ENCODE measurements at regions not wholly inside any gene's neighbourhood (a gene's known extent, or its start where the extent isn't known, plus 50 kb on each side); places are given as distances from the start of the nearest gene placed in this dataset.
A peak's percentile ranks its signal among the peaks of the same experiment; 100 is the strongest.

DNA sequence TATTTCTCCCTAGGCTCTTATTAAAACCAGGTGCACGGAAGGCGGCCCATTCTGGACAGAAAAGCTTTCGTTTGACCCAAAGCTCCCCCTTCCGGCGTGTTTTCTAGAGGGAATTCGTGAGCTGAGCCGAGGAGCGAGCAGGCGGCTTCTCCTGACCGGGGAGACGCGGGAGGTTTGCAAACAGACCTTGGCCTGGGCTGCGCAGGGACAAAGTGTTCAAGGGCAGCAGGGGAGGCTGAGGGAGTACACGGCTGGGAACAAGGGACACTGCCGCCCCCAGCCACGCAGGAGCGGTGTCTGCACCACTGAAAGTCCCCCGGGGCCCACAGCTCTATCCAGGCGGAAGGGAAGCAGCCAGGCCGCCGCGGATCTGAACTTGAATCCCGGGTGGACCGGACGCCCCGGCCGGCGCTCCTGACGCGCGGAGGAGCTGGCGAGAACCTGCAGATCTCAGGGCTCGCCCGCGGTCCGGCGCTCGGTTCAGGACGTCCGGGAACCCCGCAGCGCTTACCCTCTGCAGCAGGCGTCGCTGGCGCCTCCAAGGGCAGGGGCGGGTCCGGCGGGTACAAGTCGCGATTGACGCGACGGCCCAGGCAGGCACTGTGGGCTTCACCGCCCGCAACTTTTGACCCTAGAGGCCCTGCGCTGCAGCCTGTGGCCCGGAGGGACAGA, 101.9 kb downstream of the WT1 start:
- Histone ChIP-seq H3K4me3 (peak overlapping the region; percentile 46), H3K9me3 (no peaks in the 10 kb centered on the region), H3K27ac (peak overlapping the region; percentile 69 to 88), H3K4me2 (peak overlapping the region; percentile 80), H3K4me1 (peaks cover 5% of the 10 kb centered on the region; the same call in 2 of the 3 replicates)
- CTCF ChIA-PET = interaction anchor here (0.6 to 4.0 kb wide), 19 partner anchors 9 to 466 kb away, joined by 3 to 38 read pairs (median 3); partner anchors contain the start of gene WT1
- TF ChIP-seq RAD21 (conservative IDR thresholded peaks at IDR 0.05 in 1 of 2, IDR thresholded peaks at IDR 0.05 in 1 of 2) (peak; percentile 40 to 50; a peak in 4 of 5 replicates), MAZ (IDR thresholded peaks at IDR 0.05; ENCODE audit: borderline replicate concordance, low read depth, low read length) (no peak), ZSCAN20 (CRISPR knock-in tag; IDR thresholded peaks at IDR 0.05) (no peak), MYC (IDR thresholded peaks at IDR 0.05; ENCODE audit: borderline replicate concordance, low read length) (no peak), JUN (IDR thresholded peaks at IDR 0.05) (no peak), EHF (CRISPR knock-in tag; IDR thresholded peaks at IDR 0.05) (no peak), REST (IDR thresholded peaks at IDR 0.05) (no peak), SMC3 (IDR thresholded peaks at IDR 0.05) (peak; percentile 43; the same call in 2 of the 3 replicates), POLR2AphosphoS2 (conservative IDR thresholded peaks at IDR 0.05; ENCODE audit: low read length) (no peak), ZNF302 (CRISPR knock-in tag; IDR thresholded peaks at IDR 0.05) (no peak), KDM5A (IDR thresholded peaks at IDR 0.05) (no peak), BHLHE40 (IDR thresholded peaks at IDR 0.05; ENCODE audit: low read depth, low read length) (no peak), ESRRA (IDR thresholded peaks at IDR 0.05; ENCODE audit: borderline replicate concordance, low read length) (no peak), TP53 (CRISPR knock-in tag; IDR thresholded peaks at IDR 0.05) (no peak), CBX8 (IDR thresholded peaks at IDR 0.05) (no peak), FOXS1 (CRISPR knock-in tag; IDR thresholded peaks at IDR 0.05) (no peak), RNF2 (IDR thresholded peaks at IDR 0.05; ENCODE audit: borderline replicate concordance, low read depth) (no peak), MAFK (IDR thresholded peaks at IDR 0.05; ENCODE audit: partially characterized antibody) (no peak), SREBF2 (IDR thresholded peaks at IDR 0.05) (no peak), NPAS2 (CRISPR knock-in tag; IDR thresholded peaks at IDR 0.05; ENCODE audit: borderline replicate concordance) (no peak), NR3C1 (IDR thresholded peaks at IDR 0.05) (no peak), EP300 (IDR thresholded peaks at IDR 0.05) (no peak), CEBPB (IDR thresholded peaks at IDR 0.05) (no peak), JUNB (IDR thresholded peaks at IDR 0.05) (no peak), NFE2L2 (conservative IDR thresholded peaks at IDR 0.05; ENCODE audit: low read length) (no peak), POLR2A (IDR thresholded peaks at IDR 0.05; ENCODE audit: low read length) (peak; percentile 21; the same call in 1 of the 2 replicates), E2F6 (IDR thresholded peaks at IDR 0.05; ENCODE audit: borderline replicate concordance, low read depth) (peak; percentile 85), GATA3 (IDR thresholded peaks at IDR 0.05; ENCODE audit: borderline replicate concordance) (no peak)
- TF ChIP-seq, protein P1, sequence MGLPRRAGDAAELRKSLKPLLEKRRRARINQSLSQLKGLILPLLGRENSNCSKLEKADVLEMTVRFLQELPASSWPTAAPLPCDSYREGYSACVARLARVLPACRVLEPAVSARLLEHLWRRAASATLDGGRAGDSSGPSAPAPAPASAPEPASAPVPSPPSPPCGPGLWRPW (IDR thresholded peaks at IDR 0.05) = no peak
- TF ChIP-seq, protein P2, sequence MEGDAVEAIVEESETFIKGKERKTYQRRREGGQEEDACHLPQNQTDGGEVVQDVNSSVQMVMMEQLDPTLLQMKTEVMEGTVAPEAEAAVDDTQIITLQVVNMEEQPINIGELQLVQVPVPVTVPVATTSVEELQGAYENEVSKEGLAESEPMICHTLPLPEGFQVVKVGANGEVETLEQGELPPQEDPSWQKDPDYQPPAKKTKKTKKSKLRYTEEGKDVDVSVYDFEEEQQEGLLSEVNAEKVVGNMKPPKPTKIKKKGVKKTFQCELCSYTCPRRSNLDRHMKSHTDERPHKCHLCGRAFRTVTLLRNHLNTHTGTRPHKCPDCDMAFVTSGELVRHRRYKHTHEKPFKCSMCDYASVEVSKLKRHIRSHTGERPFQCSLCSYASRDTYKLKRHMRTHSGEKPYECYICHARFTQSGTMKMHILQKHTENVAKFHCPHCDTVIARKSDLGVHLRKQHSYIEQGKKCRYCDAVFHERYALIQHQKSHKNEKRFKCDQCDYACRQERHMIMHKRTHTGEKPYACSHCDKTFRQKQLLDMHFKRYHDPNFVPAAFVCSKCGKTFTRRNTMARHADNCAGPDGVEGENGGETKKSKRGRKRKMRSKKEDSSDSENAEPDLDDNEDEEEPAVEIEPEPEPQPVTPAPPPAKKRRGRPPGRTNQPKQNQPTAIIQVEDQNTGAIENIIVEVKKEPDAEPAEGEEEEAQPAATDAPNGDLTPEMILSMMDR (IDR thresholded peaks at IDR 0.05) = peak; percentile 50
- TF ChIP-seq, protein P3, sequence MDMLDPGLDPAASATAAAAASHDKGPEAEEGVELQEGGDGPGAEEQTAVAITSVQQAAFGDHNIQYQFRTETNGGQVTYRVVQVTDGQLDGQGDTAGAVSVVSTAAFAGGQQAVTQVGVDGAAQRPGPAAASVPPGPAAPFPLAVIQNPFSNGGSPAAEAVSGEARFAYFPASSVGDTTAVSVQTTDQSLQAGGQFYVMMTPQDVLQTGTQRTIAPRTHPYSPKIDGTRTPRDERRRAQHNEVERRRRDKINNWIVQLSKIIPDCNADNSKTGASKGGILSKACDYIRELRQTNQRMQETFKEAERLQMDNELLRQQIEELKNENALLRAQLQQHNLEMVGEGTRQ (IDR thresholded peaks at IDR 0.05) = no peak
- TF ChIP-seq, protein P4, sequence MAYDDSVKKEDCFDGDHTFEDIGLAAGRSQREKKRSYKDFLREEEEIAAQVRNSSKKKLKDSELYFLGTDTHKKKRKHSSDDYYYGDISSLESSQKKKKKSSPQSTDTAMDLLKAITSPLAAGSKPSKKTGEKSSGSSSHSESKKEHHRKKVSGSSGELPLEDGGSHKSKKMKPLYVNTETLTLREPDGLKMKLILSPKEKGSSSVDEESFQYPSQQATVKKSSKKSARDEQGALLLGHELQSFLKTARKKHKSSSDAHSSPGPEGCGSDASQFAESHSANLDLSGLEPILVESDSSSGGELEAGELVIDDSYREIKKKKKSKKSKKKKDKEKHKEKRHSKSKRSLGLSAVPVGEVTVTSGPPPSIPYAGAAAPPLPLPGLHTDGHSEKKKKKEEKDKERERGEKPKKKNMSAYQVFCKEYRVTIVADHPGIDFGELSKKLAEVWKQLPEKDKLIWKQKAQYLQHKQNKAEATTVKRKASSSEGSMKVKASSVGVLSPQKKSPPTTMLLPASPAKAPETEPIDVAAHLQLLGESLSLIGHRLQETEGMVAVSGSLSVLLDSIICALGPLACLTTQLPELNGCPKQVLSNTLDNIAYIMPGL (CRISPR knock-in tag; IDR thresholded peaks at IDR 0.05; ENCODE audit: borderline replicate concordance) = no peak
- TF ChIP-seq, protein P5, sequence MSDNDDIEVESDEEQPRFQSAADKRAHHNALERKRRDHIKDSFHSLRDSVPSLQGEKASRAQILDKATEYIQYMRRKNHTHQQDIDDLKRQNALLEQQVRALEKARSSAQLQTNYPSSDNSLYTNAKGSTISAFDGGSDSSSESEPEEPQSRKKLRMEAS (IDR thresholded peaks at IDR 0.05) = peak; percentile 69
- DNase-seq (ENCODE audit: low read depth in 1 of 2, low spot score in 1 of 2) (peak; percentile 72 to 73), ATAC-seq (peak; percentile 87 to 88), FAIRE-seq (no peak)
- whole genome bisulfite sequencing (ENCODE audit: missing lambda C conversion rate) = 44% methylated on average over 24 of the region's 57 CpGs
- POLR2A ChIA-PET = interaction anchor here (1.1 kb wide), 1 partner anchor 21 kb away, joined by 3 read pairs; no protein-coding TSS in a partner anchor

Measured in A549 (cell line).